GM08714 (cell line): ENCODE measurements at regions not wholly inside any gene's neighbourhood (a gene's known extent, or its start where the extent isn't known, plus 50 kb on each side); places are given as distances from the start of the nearest gene placed in this dataset.
"Not testable (repeated sequence)": the region's sequence is repeated elsewhere in the genome, so short reads cannot be mapped to it uniquely, and the experiment has no call there.

Experiments used
- H3K4me3 ChIP-seq: fragments of 200-500 bp; sonication (Bioruptor generic); 2 replicates; pipeline ENCODE4 v1.5.1; 2014; ENCODE audit warnings: mild to moderate bottlenecking, low read length, inconsistent platforms
- ZNF274 ChIP-seq: IDR thresholded peaks from 2 replicates; pipeline ENCODE4 v1.6.1; 2012; ENCODE audit warnings: mild to moderate bottlenecking, low read depth, low read length

DNA sequence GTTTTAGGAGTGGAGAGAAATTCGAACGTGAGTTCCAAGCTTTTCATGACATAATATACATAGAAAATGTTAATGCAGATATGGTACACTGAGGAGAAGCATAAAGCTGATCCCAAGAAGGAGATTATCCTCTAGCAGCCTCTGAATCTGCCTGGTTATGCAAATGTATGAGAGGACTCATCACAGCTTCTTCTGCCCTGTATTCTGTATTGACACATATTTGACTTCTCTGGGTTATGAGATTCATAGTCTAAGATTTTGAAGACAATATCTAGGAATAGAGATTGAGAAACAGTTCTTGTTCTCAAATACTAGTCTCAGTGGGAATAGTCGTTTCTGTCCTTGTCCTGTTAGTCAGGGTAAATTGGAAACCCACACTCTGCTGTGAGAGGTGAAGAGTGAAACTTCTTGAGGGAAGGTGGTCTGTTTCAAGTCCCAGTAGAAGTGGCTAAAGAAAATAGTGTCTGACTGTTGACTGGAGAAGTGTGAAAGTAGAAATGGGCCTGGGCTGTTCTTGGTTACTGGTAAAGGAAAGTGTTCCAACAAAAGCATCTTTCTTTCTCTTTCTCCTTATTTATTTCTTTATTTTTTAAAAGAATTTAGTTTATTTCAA, 1356.6 kb downstream of the SLITRK5 start:
- no peak for TF ChIP-seq ZNF274
- H3K4me3 ChIP-seq = no peak overlapping the region

DNA sequence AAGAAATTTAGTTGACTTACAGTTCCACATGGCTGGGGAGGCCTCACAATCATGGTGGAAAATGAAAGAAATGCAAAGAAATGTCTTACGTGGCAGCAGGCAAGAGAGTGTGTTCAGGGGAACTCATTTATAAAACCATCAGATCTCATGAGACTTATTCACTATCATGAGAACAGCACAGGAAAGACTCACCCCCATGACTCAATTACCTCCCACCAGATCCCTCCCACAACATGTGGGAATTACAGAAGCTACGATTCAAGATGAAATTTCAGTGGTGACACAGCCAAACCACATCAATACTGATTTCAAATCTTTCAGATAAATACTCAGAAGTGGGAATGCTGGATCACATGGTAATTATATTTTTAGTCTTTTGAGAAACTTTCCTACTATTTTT, 1357.9 kb downstream of the SLITRK5 start:
- no peak for TF ChIP-seq ZNF274
- H3K4me3 ChIP-seq = no peak overlapping the region

DNA sequence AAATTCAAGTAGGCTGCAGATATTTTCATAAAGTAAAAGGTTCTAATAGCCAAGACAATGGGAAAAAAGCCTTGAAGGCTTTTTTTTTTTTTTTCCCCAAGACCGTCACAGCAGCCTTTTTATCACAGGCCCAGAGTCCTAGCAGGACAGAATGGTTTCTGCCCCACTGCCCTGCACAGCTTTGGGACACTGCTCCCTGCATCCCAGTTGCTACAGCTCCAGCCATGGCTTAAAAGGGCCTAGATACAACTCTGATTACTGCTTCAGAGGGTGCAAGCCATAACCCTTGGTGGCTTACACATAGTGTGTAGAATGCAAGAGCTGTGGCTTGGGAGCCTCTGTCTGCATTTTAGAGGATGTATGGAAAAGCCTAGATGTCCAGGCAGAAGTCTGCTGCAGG, 1362.8 kb downstream of the SLITRK5 start:
- no peak for TF ChIP-seq ZNF274

GRCh38 chr13:89052699-89053098, 1381.5 kb downstream of the SLITRK5 start:
- TF ChIP-seq ZNF274 = no peak
- no peak overlapping the region for H3K4me3 ChIP-seq

More for the DNA sequence above, 1362.8 kb downstream of the SLITRK5 start:
- no peak overlapping the region for H3K4me3 ChIP-seq

- TF ChIP-seq ZNF274 = no peak
- no peak overlapping the region for H3K4me3 ChIP-seq
Measured at GRCh38 chr13:89053418-89053817, 1382.2 kb downstream of the SLITRK5 start.

DNA sequence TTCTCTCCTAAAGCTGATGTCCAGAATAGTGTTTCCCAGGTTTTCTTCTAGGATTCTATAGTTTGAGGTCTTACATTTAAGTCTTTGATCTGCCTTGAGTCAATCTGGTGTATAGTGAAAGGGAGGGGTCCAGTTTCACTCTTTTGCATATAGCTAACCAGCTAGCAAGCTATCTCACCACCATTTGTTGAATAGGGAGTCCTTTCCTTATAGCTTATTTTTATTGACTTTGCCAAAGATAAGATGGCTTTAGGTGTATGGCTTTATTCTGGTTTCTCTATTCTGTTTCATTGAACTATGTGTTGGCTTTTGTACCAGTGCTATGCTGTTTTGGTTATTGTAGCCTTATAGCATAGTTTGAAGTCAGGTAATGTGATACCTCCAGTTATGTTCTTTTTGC, 1386.1 kb downstream of the SLITRK5 start:
- no peak for TF ChIP-seq ZNF274
- H3K4me3 ChIP-seq = no peak overlapping the region

DNA sequence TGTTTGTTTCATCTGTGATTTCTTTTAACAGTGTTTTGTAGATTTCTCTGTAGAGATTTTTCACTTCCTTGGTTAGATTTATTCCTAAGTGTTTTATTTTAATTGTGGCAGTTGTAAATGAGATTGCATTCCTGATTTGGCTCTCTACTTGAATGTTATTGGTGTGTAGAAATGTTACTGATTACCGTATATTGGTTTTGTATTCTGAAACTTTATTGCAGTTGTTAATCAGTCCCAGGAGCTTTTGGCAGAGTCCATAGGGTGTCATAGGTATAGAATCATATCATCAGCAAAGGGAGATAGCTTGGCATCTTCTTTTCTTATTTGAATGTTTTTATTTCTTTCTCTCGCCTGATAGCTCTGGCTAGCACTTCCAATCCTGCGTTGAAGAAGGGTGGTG, 1386.7 kb downstream of the SLITRK5 start:
- no peak for TF ChIP-seq ZNF274
- no peak overlapping the region for H3K4me3 ChIP-seq

DNA sequence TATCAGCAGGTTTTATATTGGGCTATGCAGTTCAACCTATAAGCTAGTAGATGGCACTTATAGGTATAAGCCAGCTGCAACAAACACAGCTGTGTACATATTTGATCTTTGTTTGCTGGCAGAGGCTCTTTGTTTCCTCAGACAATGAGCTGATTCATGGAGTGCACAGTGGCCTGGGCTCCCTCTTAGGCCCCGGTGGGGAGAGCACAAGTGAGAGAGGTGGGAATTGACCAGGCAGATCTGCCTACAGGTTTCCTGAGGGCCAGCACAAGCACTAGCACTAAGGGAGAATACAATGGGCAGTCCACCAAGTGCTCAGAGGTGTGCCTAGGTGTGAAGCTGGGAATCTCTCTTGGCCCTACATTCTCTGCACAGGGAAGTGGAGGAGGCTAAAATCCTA, 1390.7 kb downstream of the SLITRK5 start:
- no peak overlapping the region for H3K4me3 ChIP-seq
- no peak for TF ChIP-seq ZNF274

GRCh38 chr13:89066868-89067466, 1395.8 kb downstream of the SLITRK5 start:
- no peak for TF ChIP-seq ZNF274
- no peak overlapping the region for H3K4me3 ChIP-seq

DNA sequence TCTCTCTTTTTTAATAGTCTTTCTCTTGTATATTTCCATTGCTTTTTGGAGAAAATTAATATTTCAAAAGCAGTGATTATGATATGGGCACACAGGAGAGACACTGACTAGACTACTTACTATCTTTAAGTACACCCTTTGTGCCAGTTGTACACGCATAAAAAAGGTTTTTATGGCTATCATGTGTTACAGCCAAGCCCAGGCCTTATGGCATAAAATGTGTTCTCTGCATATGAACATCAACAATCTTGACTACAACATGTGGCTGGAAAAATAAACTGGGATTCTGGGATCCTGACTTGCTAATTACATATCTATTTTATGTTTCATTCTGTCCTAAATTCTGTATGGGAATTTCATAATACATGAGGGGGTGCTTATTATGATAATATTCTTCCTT, 1401.8 kb downstream of the SLITRK5 start:
- H3K4me3 ChIP-seq = no peak overlapping the region
- no peak for TF ChIP-seq ZNF274

- H3K4me3 ChIP-seq = no peak overlapping the region
- no peak for TF ChIP-seq ZNF274
Measured at GRCh38 chr13:89076622-89077021, 1405.5 kb downstream of the SLITRK5 start.

DNA sequence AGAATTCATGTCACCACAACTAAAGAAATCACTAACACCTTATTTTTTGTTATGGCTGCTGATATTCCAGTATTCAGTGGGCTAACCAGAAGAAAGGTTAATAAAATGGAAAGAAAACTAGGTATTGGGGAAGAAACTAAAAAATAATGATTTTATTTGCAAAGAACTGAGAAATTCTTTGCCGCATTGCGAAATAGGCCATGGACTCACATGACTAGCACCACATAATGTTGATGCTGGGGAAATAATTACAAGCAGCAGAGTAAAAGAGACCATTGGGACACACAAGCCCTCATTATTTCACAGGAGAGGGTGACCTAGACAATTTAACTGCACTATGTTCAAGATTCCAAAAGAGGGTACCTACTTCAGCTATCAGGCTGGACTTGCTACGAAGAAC, 1411.5 kb downstream of the SLITRK5 start:
- no peak for TF ChIP-seq ZNF274
- no peak overlapping the region for H3K4me3 ChIP-seq

DNA sequence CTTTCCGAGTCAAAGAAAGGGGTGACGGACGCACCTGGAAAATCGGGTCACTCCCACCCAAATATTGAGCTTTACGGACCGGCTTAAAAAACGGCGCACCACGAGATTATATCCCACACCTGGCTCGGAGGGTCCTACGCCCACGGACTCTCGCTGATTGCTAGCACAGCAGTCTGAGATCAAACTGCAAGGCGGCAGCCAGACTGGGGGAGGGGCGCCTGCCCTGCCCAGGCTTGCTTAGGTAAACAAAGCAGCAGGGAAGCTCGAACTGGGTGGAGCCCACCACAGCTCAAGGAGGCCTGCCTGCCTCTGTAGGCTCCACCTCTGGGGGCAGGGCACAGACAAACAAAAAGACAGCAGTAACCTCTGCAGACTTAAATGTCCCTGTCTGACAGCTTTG, 1416.9 kb downstream of the SLITRK5 start:
- not testable (repeated sequence) for H3K4me3 ChIP-seq

DNA sequence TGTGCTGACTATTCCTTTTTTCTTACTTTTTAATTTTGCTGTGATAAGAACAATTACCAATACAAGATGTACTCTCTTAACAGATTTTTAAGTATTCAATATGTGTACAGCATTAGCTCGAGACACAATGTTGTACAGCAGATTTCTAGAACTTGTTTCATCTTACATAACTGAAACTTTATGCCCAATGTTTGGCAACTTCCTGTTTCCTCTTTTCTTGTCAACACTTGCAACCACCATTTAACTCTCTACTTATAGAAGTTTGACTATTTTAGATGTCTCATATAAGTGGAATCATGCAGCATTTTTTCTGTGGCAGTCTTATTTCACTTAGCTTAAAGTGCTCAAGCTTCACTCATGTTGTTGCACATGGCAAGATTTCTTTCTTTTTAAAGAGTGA, 1426.8 kb downstream of the SLITRK5 start:
- no peak for TF ChIP-seq ZNF274
- no peak overlapping the region for H3K4me3 ChIP-seq

- no peak overlapping the region for H3K4me3 ChIP-seq
- no peak for TF ChIP-seq ZNF274
Measured at GRCh38 chr13:89113744-89114143, 1442.6 kb downstream of the SLITRK5 start.

DNA sequence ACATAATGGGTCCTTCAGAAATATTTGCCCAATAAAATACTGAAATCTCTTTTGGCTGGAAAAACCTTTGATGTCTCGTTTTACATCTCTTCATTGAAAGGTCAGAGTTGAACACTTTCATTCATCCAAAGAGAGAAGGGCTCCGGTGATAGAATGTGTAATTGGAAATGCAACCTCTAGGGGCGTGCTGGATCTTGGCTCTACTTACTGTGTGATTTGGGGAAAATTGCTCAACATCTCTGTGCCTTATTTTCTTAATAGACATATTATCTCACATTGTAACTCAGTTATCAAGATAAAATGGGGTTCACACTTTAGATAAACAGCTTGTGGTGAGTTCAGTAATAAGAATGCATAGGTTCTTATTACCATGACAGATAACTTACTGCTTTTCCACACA, 1444.1 kb downstream of the SLITRK5 start:
- H3K4me3 ChIP-seq = no peak overlapping the region
- TF ChIP-seq ZNF274 = no peak

DNA sequence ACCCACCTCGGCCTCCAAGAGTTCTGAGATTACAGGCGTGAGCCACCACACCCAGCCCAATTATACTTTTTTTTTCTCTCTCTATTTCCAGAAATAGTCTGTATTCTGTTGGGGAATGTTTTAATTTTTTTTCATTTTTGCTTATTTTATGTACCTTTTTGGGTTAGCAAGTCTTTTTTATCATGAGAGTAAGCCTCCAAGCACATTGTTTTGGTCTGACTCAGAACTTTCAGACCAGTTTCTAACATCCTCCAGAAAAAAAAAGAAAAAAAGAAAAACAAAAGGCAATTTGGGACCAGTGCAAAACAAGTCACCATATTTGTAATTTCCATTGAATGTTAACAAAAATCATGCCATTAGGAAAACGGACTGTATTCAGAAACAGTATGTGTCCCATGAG, 1465.5 kb downstream of the SLITRK5 start:
- TF ChIP-seq ZNF274 = no peak

More for the DNA sequence above, 1465.5 kb downstream of the SLITRK5 start:
- H3K4me3 ChIP-seq = no peak overlapping the region
